ENCODE measurements at regions not wholly inside any gene's neighbourhood (a gene's known extent, or its start where the extent isn't known, plus 50 kb on each side); places are given as distances from the start of the nearest gene placed in this dataset.

DNA sequence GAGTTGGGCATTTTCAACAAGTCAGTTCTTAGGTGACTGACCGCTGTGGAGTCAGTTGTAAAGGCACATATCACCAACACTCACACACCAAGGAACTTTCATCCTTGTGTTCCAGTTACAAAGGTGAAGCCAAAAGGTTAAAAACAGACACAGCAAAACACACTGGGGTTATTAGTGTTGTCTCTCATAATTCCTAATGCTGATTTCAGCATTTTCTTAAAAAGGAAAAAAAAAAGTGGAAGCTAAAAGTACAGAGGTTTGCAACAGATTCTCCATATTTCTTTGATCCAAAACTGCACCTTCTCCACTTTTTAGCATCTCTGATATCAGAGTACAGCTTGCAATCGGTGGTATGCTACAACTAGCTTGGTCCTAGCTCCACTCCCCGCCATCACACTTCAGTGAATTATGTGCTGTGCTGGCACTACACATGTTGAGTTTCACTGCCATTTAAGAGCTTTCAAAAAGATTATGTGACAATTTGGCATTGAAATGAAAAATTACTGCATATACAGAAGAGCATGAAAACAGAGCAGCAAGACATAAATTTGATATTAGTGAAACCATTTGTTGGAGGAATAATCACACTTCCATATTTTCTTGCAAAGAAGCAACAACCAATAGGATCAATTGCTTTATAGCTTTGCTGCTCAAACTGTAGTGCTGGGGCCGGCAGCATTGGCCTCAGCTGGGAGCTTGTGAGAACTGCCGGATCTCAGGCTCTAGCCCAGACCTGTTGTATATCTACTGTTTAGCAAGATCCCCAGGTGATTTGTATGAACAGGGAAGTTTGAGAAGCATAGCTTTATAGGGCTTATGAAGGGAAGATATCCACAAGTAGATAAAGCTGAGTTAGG, 62.3 kb upstream of the DAPL1 start:
- Histone ChIP-seq H3K27ac (peak overlapping the region in 8 of 21 experiments; percentile 3 to 70 (median 43)), H3K4me3 (no peak overlapping the region)

- peak overlapping the region in 10 of 21 experiments; percentile 3 to 70 (median 40) for H3K27ac ChIP-seq
- H3K4me3 ChIP-seq: no peak overlapping the region
These were observed 61.7 kb upstream of the DAPL1 start for GRCh38 chr2:158733430-158733755.

- H3K4me3 ChIP-seq: no peak overlapping the region
- peak overlapping the region in 12 of 21 experiments; percentile 18 to 70 (median 46) for H3K27ac ChIP-seq
These were observed 60.7 kb upstream of the DAPL1 start for GRCh38 chr2:158734442-158734841.

- no peak overlapping the region for H3K4me3 ChIP-seq
- H3K27ac ChIP-seq: peak overlapping the region in 5 of 21 experiments; percentile 14 to 59 (median 39)
These were observed 59.1 kb upstream of the DAPL1 start for GRCh38 chr2:158735822-158736580.

GRCh38 chr2:158738363-158738762, 56.8 kb upstream of the DAPL1 start:
- no peak overlapping the region for H3K4me3 ChIP-seq
- no peak overlapping the region for H3K27ac ChIP-seq

- no peak overlapping the region for H3K27ac ChIP-seq
- H3K4me3 ChIP-seq: no peak overlapping the region
These were observed 55.0 kb upstream of the DAPL1 start for GRCh38 chr2:158740127-158740526.

DNA sequence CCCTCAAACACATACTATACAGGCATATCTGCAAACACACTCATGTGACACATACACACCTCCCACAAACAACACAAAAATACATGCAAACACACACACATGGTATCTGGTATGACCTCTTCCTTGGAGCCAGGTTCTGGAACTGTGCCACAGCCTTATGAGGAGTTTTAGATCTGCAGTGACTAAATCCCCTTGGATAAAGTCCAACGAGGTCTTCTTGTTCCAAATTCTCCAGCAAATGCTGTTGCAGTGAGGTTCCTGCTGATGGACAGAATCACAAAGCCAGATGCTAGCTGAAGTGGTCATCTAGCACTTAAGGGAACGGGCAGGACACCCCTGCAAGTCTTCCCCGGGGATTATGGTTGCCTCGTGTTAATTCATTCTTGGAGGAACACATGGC, 54.5 kb upstream of the DAPL1 start:
- no peak overlapping the region for H3K4me3 ChIP-seq
- H3K27ac ChIP-seq: no peak overlapping the region

- no peak overlapping the region for H3K4me3 ChIP-seq
- H3K27ac ChIP-seq: no peak overlapping the region
These were observed 53.5 kb upstream of the DAPL1 start for GRCh38 chr2:158741625-158742024.

DNA sequence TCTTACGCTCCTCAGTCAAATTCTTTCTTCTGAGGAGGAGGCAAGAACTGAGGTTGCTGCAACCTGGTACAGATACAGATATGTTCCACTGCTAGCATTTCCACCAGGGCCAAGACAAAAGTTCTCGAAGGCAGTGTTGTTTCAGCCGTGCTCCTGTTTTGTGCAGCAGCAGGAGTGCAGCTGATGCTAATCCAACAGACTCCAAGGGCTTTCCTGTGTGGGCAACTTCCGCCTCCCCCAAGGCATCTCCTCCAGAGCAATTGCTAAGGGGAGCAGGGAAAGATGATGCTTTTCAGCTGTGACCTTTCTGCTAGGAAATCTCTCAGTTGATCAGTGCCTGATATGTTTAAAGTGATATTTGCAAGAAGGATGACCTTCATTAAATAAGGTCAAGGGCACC, 52.6 kb upstream of the DAPL1 start:
- Histone ChIP-seq H3K4me3 (no peak overlapping the region), H3K27ac (peak overlapping the region in 2 of 21 experiments; percentile 46 to 52)

GRCh38 chr2:158743466-158743865, 51.7 kb upstream of the DAPL1 start:
- Histone ChIP-seq H3K4me3 (no peak overlapping the region), H3K27ac (peak overlapping the region in 6 of 21 experiments; percentile 11 to 60 (median 52))

DNA sequence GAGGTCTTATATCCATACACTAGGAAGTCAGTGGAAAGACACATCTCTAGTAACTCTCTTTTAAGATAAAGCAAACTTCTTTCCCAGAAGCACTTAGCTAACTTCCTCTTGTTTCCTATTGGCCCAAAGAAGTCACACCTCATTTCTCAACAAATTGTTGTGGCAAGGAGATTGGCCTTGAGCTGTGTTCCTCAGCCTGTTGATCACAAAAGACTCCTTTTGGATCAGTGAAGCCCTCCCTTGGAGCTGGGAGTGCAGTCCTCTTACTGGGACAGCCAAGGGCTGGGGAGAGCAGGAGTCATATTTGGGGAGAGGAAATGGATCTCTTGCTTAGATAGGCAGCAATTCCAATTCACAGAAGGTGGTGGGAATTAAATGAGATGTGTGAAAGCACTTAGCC, 51.2 kb upstream of the DAPL1 start:
- H3K27ac ChIP-seq: peak overlapping the region in 6 of 21 experiments; percentile 4 to 60 (median 52)

DNA sequence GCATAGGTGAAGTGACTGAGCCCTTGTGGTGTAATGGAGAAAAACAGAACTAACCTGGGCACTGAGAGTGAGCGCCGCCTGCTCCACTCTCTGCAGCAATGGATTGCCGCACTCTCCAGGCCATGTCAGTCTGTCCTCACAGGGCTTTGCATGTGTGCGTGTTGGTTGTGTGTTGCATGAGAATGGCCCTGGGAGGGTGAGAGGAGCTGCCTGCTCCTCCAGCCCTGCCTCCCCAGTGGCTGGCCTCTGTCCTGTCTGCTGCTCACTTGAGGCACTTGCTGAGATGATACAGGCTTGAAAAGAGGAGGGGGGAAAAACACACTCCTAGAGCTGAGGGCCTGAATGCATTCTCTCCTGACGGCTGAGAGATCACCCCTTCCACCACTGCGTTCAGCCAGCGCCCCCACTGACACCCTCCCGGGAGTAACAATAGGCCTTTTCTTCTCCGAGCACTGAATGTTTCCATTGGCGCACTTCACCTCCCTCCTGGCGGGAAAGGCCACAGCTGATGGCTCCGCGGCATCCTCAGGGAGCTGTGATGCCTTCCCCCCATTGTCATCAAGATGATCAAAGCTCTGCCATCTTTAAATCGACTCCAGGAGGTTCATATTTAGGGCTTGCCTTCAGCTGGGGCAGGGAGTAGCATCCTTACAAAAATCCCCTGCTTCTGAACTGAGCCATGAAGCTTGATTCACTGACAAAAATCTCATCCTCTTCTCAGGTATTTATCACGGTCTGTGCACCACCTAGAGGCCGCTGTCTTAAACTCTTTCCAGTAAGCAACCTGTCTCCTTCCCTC, 49.9 kb upstream of the DAPL1 start:
- peak overlapping the region in 2 of 21 experiments; percentile 6 to 15 for H3K27ac ChIP-seq
- no peak overlapping the region for H3K4me3 ChIP-seq

More for the DNA sequence above, 51.2 kb upstream of the DAPL1 start:
- no peak overlapping the region for H3K4me3 ChIP-seq
